Activated CD8-positive, alpha-beta memory T cell treated with anti-CD3 and anti-CD28 coated beads, Interleukin-2, amount 50 U/mL, for 48 hours (primary cell): ENCODE measurements at regions not wholly inside any gene's neighbourhood (a gene's known extent, or its start where the extent isn't known, plus 50 kb on each side); places are given as distances from the start of the nearest gene placed in this dataset.

Source experiments
- DNase-seq: peaks from one replicate; pipeline ENCODE4 v3.0.0-alpha.2; 2020

GRCh38 chr6:132937466-132937906, 123.1 kb downstream of the RPS12 start:
- no peak for DNase-seq

GRCh38 chr6:132948889-132949288, 134.5 kb downstream of the RPS12 start:
- no peak for DNase-seq

DNA sequence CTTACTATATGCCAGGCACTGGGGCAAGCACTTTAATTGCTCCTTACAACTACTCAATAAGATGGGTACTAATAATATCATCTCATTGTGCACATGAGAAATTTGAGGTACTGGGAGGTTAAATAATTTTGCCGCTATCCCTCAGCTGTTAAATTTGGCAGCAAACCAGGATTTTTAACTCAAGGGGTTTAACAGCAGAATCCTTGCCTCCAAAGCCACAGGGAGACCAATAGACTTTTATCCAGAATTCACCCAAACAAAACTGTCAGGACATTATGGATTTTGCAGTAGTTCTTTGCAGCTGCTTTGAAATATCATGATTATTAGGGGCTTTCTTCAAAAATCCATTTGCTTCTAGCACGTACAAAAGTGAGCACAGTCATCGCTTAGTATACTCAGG, 136.2 kb downstream of the RPS12 start:
- DNase-seq, result no peak

GRCh38 chr6:132952031-132952867, 137.9 kb downstream of the RPS12 start:
- DNase-seq, result no peak

GRCh38 chr6:132952986-132953385, 138.6 kb downstream of the RPS12 start:
- no peak for DNase-seq

GRCh38 chr6:132954222-132954621, 139.9 kb downstream of the RPS12 start:
- no peak for DNase-seq

DNA sequence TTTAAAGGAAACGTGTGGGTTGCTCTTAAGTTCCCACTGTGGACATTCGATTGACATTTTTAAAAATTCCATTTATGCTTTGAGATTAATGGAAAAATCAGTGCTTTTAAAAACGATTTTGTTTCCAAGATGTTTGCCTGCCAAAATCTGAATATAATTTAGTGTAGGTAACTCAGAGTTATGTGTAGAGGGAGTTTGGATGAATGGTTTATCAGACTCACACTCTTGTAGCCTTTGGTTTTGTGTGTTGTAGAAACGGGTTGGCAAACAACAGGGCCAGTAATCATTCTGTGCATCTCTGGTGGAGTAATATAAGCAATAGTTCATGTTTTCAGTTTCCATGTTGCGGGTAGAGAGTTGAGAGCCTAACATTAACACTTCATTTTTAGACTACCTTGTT, 140.6 kb downstream of the RPS12 start:
- no peak for DNase-seq

DNA sequence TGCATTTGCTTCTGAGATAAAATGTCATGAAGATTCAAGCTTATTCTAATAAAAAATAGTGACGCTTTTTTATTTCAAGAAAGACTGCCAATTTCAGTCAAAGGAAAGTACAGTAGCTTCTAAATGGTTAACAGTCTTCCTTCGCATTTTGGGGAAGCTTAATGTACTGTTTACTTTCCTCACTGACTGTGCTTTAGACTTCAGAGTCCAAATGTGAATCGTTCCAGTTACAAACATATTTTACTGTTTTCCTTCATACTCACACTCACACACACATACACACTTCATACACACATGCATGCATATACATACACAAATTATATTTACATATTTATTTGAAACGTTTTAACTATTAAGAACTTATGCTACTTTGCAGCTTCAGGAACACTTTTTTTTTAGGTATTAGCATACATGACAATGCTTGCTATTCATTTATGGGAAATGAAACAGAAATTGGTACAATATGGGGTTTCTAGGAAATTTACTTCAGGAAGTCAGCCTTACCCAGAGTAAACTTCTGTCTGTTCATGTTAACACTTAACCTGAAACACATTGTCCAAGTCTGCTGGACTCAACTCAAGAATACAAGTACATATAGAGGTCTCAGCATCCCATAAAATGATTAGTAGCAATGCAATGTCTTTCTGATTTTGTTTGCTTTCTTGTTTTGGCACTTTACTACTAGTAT, 145.4 kb downstream of the RPS12 start:
- DNase-seq, result no peak

DNA sequence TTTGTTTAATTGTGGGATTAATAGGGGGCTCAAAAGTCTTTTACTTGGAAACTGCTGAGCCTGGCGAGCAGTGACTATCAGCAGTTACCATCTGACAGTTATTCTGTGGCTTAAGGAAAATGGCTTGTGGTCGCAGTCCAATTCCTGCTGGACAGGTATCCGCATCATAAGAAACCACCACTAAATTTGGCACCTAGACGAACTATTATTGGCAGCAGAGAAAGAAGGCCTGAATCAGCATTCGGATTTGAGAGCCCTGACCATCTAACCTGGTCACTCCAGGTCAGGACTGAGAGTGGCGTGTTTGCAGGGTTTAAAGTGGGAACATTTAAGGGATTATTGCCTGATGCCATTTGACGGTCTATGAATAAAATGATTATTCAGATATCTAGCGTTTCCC, 146.4 kb downstream of the RPS12 start:
- no peak for DNase-seq

DNA sequence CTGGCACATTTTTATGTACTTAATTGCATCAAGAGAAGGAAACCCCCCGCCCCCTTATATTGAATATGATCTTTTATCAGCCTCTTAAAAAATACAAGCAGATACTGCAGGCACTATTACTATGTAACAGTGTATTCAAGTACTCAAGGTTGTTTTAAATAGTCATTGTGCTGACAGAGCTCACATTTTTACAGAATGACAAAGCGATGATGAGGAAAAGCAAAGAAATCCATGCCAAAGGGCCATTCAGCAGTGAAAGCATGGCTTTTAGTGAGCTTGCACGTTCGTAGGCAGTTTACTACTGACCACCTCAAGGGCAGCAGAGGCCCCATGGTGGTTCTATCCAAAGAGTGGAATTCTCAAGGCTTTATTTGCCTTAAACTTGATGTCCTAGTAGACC, 146.8 kb downstream of the RPS12 start:
- DNase-seq, result no peak

DNA sequence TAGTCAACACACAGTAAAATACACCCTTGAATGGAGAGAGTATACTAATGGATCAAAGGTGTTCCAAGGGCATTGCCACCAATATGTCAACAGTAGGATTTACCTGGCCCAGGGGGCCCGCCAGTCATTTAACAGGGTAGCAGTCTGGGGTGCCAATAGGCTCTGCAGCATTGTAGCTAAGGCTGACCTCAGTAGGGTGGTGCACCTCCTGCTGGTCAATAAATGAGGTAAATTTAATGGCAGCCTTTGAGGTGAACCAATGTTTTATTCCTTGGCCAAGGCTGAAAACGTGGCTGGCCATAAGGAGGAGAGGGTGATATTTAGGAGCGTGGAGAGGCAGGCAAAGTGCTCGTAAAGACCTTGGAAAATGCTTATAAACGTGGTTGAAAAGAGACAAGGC, 147.2 kb downstream of the RPS12 start:
- DNase-seq, result no peak

DNA sequence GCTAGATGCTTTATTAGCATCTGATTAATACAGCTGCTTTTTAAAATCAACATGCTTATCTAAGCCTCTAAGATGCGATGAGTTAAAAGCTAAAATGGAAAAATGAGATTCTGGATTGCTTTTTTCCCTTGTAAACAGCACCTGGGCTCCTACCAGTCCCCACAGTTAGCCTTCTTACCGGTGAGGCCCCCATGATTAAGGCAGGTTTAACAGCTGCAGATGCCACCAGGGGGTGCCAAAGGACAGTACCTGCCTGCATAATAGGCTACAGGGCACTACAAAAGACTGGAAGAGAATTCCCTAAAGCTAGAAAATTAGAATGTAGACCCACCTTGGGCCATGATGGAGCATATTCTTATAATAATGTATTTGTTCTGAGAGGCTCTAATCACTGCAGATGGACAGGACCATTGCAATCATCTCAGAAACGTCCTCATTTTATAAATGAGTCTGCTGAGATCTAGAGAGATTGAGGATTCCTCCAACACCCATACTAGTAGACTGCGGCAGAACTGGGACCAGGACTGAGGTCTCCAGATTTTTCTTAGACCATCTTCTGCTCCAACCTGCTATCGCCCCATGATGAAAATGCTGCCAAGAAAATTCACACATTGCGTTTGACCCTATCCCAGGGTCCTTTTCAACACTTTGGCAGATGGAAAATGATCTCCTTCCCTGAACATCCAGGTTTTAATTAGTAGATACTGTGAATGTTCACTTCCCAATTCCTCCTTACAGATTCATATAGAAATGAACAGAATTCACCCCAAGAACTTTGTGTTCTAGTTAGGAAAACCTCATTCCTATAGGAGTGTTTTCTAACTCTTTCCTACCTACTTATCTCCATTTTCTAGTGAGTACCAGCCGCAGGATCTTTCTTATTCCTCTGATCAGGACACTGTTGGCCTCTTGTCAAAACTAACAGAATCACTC, 148.8 kb downstream of the RPS12 start:
- DNase-seq, result peak; percentile 71

GRCh38 chr6:132964101-132964867, 149.9 kb downstream of the RPS12 start:
- no peak for DNase-seq

GRCh38 chr6:132964868-132965382, 150.6 kb downstream of the RPS12 start:
- DNase-seq, result no peak

DNA sequence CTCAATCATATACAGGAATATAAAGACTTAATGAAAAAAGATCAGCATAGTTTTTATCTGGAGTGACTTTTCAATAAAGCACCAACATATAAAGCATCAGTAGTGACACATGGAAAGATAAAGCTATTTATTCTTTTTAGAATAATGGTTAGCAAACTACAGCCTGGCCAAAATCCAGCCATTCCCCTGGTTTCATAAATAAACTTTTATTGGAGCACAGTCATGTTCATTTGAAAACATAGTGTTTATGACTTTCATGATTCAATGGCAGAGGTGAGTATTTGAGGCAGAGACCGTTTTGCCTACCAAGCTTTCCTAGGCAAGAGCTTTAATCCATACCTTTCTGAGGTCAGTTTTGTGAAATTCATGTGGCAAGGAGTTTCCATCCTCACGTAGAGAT, 153.5 kb downstream of the RPS12 start:
- DNase-seq, result no peak

DNA sequence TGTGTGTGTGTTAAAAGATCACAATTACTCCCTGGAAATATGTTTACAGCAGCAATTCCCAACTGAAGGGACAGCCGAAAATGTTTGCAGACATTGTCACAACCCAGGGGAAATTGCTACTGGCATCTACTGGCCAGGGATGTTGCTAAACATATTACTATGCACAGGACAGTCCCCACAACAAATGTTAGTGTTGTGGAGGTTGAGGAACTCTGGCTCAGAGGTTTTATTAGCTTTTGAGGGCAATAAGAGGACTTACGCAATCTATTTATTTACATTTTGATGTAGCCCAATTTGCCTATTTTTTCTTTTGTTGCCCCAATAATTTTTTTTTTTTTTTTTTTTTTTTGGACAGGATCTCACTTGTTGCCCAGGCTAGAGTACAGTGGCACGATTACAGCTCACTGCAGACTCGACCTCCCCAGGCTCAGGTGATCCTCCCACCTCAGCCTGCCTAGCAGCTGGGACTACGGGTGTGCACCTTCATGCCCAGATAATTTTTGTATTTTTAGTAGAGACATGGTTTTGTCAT, 154.1 kb downstream of the RPS12 start:
- no peak for DNase-seq

GRCh38 chr6:132969196-132969595, 154.8 kb downstream of the RPS12 start:
- no peak for DNase-seq

DNA sequence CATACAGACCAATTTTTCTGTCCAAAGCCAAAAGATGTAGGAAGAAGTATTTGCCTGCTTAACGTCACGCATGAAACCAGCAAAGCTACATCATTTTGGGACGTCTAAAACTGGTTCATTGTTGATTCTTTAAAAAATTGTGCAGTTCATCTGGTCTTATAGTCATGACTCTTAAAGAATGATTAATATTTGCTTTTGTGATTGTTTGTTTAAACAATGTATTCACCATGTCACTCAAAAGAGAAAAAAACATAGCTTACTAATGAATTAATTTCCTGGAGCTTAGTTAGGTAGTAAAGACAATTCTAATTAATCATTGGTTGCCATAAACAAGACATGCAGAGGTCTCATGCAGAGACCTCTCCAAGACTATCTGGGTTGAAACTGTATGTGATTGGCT, 157.3 kb downstream of the RPS12 start:
- no peak for DNase-seq

DNA sequence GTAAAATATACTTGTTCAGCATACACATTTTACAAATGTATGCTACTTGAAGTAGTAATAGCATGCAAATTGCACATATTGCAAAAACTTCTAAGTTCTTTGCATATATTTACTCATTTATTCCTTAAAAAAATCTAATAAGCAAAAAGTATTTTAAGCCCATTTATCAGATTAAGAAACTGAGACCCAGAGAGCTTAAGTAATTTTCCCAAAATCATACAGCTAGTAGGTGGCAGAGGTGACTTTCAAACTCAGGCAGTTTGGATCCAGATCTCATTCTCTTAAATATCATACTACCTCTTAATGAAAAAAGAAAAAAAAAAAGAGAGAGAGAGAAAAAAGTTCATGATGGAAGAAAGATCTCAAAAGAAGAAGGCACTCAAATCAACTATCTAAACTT, 157.9 kb downstream of the RPS12 start:
- DNase-seq, result no peak

DNA sequence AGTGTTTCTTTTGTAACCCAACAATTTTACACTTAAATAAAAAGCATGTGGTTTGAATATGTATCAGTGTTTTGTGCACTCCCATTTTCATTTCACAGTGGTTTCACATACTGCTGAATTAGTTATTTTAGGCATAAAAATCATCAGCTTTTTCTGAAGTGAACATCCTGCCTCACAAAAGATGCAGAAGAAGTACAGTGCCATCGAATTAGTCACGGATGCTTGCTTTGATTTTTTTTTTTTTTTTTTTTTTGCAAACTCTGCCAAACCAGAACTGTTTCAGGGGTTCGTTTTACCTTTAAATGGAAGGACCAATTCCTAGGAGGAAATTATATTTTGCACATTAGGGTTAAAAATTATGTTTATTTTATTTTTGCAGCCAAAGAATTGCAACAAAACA, 158.6 kb downstream of the RPS12 start:
- DNase-seq, result no peak

- no peak for DNase-seq
These were observed 159.2 kb downstream of the RPS12 start for GRCh38 chr6:132973514-132973993.

DNA sequence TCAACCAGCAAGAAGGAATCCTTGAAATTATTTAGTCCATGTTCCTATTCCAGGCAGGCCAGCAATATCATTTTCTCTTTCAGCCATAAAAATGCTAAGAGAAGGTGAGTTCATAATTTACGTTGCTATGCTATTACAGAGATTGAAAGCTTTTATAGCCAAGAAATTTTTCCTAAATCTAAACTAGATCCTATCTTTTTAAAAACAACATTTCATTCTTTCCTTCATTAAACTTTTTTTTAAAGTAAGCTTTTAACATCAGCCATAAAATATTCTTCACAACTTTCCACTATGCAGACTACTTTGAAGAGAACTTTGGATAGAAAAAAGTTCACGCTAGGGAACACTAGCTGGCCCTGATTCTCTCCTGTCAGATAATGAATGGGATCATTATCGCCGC, 159.8 kb downstream of the RPS12 start:
- no peak for DNase-seq
